ENCODE measurements at regions not wholly inside any gene's neighbourhood (a gene's known extent, or its start where the extent isn't known, plus 50 kb on each side); places are given as distances from the start of the nearest gene placed in this dataset.
"Not testable (repeated sequence)": the region's sequence is repeated elsewhere in the genome, so short reads cannot be mapped to it uniquely, and the experiment has no call there.

DNA sequence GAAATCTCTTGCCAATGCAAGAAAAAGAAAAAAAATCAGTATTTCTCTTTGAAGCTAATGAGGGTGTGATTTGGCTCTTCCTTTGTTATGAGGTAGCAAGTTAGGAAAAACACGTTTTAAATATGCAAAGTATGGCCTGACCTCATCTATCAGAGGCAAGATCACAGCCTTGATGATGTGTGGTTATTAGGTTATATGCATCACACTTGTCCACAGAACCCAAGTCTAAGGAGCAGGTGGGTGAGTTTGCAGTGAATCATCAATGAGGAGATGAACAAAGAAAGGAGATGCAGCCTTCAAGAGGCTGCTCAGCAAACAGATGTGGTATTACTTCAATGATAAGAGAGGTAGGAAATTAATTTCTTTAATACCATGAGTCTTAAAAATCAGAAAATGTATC, 594.8 kb upstream of the CDH5 start:
- DNase-seq (ENCODE audit: low read depth in 2 of 2), result no peak

GRCh38 chr16:65770752-65771151, 595.7 kb upstream of the CDH5 start:
- no peak for DNase-seq (ENCODE audit: low read depth in 2 of 2)

- no peak for DNase-seq (ENCODE audit: low read depth in 2 of 2)
Measured at GRCh38 chr16:65769776-65770438, 596.6 kb upstream of the CDH5 start.

GRCh38 chr16:65769055-65769465, 597.4 kb upstream of the CDH5 start:
- no peak for DNase-seq (ENCODE audit: low read depth in 2 of 2)

GRCh38 chr16:65767125-65767524, 599.4 kb upstream of the CDH5 start:
- no peak for DNase-seq (ENCODE audit: low read depth in 2 of 2)

- DNase-seq (ENCODE audit: low read depth in 2 of 2), result no peak
Measured at GRCh38 chr16:65763640-65764305, 602.7 kb upstream of the CDH5 start.

DNA sequence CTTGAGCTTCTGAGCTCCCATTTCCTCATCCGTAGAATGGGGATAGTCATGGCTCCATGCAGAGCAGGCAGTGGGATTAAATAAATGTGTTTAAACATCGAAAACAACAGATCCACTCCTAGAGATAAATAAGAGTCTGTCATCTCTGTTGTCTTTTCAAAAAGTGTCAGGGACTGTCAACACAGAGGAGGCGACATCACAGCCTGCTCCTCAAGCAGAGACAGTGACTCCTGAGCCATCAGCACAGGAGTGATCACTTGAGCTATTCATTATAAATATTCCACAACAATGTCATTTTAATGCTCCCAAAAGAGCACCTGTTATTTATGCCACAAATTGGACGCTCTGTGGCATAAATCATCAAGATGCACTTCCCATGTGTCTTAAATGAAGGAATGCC, 605.6 kb upstream of the CDH5 start:
- no peak for DNase-seq (ENCODE audit: low read depth in 2 of 2)

- DNase-seq (ENCODE audit: low read depth in 2 of 2), result no peak
Measured at GRCh38 chr16:65758620-65759019, 607.9 kb upstream of the CDH5 start.

GRCh38 chr16:65757064-65757463, 609.4 kb upstream of the CDH5 start:
- no peak for DNase-seq (ENCODE audit: low read depth in 2 of 2)

GRCh38 chr16:65756163-65756562, 610.3 kb upstream of the CDH5 start:
- no peak for DNase-seq (ENCODE audit: low read depth in 2 of 2)

DNA sequence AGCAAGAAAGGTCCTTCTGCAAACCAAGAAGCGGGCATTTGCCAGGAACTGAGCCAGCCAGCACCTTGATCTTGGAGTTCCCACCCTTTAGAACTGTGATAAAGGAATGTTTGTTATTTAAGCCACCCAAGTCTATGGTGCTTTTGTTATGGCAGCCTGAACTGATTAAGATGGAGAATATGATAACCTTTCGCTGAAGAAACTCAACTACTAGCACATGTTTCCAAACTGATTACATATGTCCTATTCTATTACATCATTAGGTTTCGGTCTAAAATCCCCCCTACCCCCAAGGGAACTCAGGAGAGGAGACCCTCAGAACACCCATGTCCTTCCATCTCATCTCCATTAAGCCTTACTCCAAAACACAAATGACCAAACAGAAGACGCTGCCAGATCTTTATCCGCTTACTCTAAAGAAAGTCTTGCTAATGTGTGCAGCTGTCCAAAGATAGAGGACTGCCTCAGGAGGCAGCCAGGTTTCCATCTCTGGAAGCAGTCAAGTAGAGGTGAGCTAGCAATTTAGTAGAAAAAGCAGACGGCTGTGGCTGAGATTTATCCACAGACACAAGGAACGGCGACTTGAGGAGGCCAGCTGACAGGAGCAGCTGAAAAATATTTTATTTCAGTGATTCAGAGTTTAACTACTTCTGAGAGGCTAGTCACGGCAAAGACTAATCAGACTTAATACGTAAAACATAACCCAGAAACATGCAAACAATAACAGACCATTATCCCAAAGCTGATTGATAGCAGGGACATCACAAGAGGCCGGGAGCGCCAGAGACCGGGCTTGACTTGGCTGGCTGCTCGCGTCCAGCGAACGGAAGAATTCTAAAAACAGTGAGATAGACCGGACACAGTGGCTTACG, 611.4 kb upstream of the CDH5 start:
- no peak for DNase-seq (ENCODE audit: low read depth in 2 of 2)

DNA sequence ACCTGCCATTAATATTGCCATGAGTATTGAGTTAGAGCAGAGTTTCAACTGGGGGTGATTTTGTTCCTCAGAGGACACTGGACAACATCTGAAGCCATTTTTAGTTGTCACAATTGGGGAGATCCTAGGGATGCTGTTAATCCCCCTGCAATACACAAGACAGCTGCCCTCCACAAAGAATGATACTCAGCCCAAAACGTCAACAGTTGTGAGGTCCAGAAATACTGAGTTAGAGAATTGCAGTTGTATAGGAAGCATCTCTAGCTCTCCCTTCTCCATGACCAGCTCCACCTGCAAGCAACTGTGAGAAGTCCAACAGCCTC, 614.0 kb upstream of the CDH5 start:
- no peak for DNase-seq (ENCODE audit: low read depth in 2 of 2)

DNA sequence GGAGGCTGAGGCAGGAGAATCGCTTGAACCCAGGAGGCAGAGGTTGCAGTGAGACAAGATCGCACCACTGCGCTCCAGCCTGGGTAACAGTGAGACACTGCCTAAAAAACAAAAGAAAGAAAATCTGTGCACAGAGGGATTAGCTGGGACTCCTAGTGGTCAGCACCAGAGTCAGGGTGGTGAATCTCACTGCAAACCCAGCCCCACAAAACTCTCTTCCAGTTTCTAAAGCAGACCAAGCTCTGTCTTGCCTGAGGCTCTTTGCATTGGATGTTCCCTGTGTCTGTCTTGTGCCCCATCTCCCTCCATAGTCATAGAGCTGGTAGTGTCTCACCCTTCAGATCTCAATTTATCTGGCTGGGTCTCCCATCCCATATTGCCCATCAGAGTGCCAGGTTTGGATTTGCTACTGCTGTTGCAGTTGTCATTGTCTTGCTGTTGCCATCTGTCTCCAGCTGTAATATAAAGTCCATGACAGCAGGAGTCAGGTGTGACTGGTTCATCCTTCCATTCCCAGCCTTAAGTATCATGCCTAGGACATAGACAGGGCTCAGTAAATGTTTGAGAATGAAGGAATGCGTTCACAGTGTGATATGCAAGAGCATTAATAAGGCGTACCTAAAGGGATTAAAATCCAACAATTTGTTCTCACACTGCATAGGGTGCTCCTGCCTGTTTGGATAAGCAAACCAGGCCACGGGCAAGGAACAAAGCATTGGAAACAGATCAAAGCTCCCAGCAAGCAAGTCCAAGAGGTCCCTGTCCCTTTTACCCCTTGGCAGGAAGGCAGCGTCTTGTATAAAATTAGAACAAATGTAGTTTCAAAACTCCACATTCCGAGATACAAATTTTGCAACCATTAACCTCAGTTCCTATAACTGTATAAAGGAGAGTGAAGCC, 614.6 kb upstream of the CDH5 start:
- DNase-seq (ENCODE audit: low read depth in 2 of 2), result no peak

DNA sequence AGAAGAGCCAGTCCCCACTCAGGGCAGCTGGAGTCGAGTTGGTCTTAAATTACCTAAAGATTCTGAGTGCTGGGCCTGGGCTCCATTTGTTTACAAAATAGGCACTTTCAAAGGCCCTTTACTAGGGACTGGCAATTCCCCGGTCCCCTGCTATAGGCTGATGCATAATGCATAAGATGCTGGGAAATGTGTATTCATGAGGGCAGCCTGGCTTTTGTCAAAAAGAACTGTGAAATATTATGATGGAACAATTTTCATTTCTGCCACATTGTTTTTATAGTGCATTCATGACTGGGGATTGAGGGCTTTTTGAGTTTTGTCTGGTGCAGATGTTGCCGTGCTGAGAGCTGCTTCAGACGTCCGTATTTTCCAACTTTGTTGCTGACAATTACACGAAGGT, 617.0 kb upstream of the CDH5 start:
- no peak for DNase-seq (ENCODE audit: low read depth in 2 of 2)

DNA sequence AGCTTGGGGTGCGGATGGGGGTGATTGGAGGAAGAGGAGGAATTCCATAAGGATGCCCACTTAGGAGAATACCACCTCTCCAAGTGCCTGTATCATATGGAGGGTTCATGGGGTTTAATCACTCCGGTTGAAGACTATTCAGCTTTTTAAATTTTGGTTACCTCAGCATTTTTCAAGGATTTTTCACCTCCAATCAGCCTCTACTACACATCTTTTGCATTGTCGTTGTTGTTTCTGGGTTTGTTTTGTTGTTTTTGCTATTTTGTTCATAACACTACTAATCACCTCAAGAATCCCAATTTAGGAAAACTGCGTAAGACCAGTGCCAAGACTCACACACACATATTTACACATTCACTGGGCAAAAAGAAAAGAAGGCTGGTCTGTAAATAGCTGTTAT, 619.5 kb upstream of the CDH5 start:
- DNase-seq (ENCODE audit: low read depth in 2 of 2), result no peak

- no peak for DNase-seq (ENCODE audit: low read depth in 2 of 2)
Measured at GRCh38 chr16:65745201-65745708, 621.2 kb upstream of the CDH5 start.

- DNase-seq (ENCODE audit: low read depth in 2 of 2), result no peak
Measured at GRCh38 chr16:65744401-65744800, 622.1 kb upstream of the CDH5 start.

GRCh38 chr16:65743558-65743957, 621.7 kb upstream of the CDH11 start:
- DNase-seq (ENCODE audit: low read depth in 2 of 2), result no peak

DNA sequence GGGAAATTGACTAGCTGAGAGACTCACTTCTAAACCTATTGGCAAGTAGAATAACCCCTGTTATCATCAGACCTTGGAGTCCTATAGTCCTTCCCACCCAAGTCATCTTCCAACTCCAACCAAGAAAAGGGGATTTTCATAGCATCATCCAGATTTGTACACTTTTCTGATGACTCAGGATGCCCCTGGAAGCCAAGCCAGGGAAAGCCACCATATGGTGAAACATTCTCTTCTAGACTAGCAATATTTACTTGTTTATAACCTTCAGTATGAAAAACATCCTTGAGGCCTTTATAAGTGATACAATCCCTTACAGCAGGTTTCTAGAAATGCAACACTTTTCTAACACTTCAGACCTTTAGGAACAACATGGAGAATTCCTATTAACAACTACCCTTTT, 618.8 kb upstream of the CDH11 start:
- no peak for DNase-seq (ENCODE audit: low read depth in 2 of 2)

DNA sequence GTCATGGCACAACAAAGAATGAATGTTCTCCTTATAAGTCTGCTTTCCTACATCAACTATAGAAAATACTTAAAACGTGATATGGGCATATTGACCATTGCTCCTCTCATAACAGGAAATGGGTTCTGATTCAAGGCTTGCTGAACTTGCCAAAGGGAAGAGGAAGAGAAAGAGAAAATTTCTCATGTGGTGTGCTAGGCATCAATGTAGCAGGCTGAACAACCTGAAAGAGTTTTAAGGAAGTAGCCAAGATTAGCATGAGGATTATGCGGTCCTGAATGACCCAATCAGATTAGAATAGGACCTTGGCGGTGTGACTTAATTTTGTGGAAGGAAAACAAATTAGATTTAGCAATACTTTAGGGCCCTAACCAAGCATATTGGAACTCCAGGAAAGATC, 617.7 kb upstream of the CDH11 start:
- DNase-seq (ENCODE audit: low read depth in 2 of 2), result no peak

DNA sequence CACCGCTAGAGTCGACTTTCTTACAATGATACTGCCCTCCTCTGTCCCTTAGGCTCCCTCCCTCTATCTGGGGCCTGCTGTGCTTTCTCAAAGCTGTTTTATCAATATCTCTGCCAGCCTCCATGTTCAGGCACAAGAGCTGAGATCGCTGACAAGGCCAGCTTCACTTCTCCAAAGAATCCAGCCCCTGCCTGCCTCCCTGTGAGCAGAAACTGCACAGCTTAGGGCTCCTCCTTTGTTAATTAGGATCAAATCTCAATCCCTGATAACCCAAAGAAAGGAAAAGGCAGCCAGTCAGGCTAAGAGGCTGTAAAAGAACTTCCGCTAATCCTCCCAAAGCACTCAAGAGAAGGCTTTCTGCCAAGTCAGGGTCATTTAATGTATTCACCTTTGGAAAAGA, 616.0 kb upstream of the CDH11 start:
- DNase-seq (ENCODE audit: low read depth in 2 of 2), result no peak

DNA sequence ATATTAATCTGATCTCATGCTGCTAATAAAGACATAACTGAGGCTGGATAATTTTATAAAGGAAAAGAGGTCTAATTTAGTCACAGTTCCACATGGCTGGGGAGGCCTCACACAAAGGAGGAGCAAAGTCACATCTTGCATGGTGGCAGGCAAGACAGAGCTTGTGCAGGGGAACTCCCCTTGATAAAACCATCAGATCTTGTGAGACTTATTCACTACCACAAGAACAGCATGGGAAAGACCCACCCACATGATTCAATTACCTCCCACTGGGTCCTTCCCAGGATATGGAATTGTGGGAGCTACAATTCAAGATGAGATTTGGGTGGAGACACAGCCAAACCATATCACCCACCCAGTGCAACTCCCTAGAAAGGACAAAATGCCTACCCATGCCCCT, 613.8 kb upstream of the CDH11 start:
- DNase-seq (ENCODE audit: low read depth in 2 of 2), result not testable (repeated sequence)

All from activated CD4-positive, alpha-beta T cell treated with anti-CD3 and anti-CD28 coated beads for 24 hours (primary cell).